Left colon (tissue), 2 donors: ENCODE measurements at regions not wholly inside any gene's neighbourhood (a gene's known extent, or its start where the extent isn't known, plus 50 kb on each side); places are given as distances from the start of the nearest gene placed in this dataset.
A peak's percentile ranks its signal among the peaks of the same experiment; 100 is the strongest.
"Not testable (repeated sequence)": the region's sequence is repeated elsewhere in the genome, so short reads cannot be mapped to it uniquely, and the experiment has no call there.

ENCODE experiments used
- ATAC-seq: fragments of 200-7000 bp; cut with Tn5 transposase; one replicate; pipeline ENCODE4 v1.9.1; 2020; ENCODE audit warnings: mild to moderate bottlenecking, moderate library complexity
- DNase-seq, 2 donors: peaks; one replicate each; pipeline ENCODE4 v3.0.0-alpha.2; 2020
- intact Hi-C, 2 donors: fragments of 100-400 bp; cut with DNase I in 1 of 2; cut with micrococcal nuclease in 1 of 2; formaldehyde crosslinking; loops; one replicate each; pipeline versions ENCODE4 v1.11.2 to v1.14.0; 2022; cut with DNase I, micrococcal nuclease
- donor health status: DM: no; HTN: no; CAD: no.
- donor health status: DM: yes; HTN: yes; CAD: no.

- intact Hi-C loops: no loop called here
- no peak for DNase-seq
- no peak for ATAC-seq
Measured at GRCh38 chr15:62505762-62506161, 340.7 kb upstream of the C2CD4B start.

DNA sequence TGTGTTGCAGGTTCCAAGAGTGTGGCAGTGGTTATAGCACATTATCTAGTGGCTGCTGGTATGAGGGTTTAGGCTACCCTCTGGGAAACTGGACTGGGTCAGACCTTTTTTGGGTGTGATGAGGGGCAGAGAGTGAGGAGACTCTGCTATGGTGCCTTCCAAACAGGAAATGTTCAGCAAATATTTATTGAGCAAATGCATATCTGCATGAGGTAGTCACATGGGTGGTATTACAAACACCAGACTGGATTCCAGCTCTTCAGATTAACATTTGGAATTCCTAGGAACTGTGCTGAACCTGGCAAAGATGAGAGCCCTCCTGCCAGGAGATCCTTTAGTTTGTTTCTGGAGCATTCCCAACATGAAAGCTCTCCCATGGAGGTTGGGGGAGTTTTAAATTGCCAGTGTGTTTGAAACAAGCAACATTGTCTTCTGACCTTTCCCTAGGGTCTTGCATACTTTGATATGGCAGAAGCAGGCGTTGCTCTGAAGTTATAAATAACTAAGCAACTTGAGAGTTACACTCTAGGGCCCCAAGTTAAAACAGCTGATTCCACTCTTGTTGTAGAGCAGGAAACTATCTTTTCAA is 341.2 kb upstream of the C2CD4B start:
- intact Hi-C loops: no loop called here
- DNase-seq (no peak), ATAC-seq (peak; percentile 46)

DNA sequence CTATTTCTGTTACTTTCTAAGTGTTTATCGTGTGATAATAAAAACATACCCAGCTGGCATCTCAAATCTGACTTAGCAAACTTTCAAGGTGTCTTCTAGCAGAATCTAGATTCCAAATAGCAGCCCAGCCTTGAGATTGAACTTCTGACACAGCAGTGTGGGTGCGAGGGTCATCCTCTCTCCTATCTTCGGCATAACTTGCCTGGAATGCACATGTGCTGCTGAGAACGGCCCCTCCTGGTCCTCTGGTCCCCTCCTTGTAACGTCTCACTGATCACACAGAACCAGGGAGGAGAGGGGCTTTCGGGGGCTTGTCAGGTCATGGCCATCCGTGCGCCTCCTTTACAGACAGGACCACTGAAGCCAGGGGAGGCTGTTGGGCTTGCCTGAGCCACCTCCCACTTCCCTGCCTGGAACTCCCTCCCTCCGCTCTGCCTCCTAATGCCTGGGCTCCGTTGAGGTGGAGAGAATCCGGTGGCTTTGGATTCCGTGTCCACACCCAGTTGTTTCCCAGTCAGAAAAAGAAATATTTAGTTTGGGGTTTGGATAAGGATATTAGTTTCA is 344.4 kb upstream of the C2CD4B start:
- intact Hi-C loops: no loop called here
- no peak for ATAC-seq
- no peak for DNase-seq

GRCh38 chr15:62510791-62511190 is 345.7 kb upstream of the C2CD4B start:
- ATAC-seq: no peak
- DNase-seq: no peak
- intact Hi-C loops: no loop called here

DNA sequence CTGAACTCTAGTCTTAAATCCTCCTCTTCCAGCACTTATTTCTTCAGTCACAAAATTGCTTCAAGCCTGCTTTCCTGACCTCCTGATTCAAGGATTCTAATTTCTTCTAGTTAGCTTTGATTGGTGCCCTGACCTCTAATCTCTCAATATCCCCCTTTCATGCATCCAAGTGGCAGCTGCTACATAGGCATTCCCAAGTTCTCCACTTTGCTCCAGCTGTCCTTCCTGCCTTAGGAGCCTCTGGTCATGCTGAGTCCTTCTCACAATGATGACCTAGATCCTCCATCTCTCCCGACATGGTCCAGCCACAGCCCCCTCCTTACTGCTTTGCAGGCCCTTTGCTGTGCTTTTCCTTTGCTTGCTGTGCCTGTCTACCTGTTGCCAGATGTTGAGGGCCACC is 347.8 kb upstream of the C2CD4B start:
- intact Hi-C loops: no loop called here
- no peak for ATAC-seq
- DNase-seq: no peak

DNA sequence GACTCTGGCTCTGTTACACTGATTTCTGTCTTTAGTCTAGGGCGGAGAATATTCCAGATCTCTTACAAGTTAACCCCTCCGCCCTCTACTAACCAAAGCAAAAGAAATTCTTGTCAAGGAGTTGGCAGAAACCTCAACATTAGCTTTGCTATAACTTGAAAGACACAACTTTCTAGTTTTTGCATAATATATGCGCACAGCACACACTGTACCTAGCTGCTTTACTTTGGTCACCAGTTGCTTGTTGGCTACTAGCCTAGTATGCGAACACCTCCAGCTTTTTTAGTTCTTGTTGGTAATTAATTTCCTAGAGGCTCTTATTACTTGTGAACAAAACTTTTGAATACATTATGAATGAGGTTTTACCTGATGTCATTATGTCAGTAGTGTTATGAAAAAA is 348.8 kb upstream of the C2CD4B start:
- DNase-seq (no peak), ATAC-seq (no peak)
- intact Hi-C loops: no loop called here

GRCh38 chr15:62515696-62516395 is 350.8 kb upstream of the C2CD4B start:
- intact Hi-C loops: no loop called here
- DNase-seq: no peak
- ATAC-seq: no peak

GRCh38 chr15:62517541-62517940 is 352.5 kb upstream of the C2CD4B start:
- ATAC-seq: no peak
- DNase-seq: no peak
- intact Hi-C loops: no loop called here

DNA sequence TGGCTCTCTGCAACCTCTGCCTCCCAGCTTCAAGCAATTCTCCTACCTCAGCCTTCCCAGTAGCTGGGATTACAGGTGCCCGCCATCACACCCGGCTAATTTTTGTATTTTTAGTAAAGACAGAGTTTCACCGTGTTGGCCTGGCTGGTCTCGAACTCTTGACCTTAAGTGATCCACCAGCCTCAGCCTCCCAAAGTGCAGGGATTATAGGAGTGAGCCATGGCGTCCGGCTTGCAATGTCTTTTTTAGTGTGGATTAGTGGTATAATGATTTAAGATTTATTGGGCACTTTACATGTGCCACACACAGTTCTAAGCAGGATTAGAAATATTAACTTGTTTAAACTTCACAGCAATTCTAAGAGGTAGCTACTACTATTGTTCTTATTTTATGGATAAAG is 353.6 kb upstream of the C2CD4B start:
- ATAC-seq, DNase-seq, intact Hi-C loops: not testable (repeated sequence)

- ATAC-seq (no peak), DNase-seq (no peak)
- intact Hi-C loops: no loop called here
Measured at GRCh38 chr15:62519900-62520299, 354.8 kb upstream of the C2CD4B start.

DNA sequence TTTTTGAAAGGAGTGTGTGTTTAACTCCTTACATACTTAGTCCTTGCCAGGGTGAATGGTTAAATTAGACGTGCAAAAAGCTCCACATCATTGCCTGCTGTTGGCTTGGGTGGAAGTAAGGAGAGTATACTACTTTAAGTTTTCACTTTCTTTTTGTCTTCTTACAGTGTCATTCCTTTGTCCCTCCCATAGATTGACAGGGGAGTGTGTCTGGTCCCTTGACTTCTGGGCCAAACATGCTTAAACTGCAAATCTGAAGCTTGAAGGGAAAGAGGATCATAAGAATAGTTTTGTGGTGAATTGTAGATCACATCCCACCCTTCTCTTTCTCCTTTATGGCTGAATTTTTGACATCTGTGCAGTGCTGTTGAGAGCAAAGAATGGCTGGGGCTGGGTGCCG is 355.8 kb upstream of the C2CD4B start:
- ATAC-seq: no peak
- DNase-seq: no peak

GRCh38 chr15:62521396-62521795 is 356.3 kb upstream of the C2CD4B start:
- intact Hi-C loops: no loop called here
- ATAC-seq (no peak), DNase-seq (no peak)

More for the DNA sequence above, 355.8 kb upstream of the C2CD4B start:
- intact Hi-C loops: no loop called here

DNA sequence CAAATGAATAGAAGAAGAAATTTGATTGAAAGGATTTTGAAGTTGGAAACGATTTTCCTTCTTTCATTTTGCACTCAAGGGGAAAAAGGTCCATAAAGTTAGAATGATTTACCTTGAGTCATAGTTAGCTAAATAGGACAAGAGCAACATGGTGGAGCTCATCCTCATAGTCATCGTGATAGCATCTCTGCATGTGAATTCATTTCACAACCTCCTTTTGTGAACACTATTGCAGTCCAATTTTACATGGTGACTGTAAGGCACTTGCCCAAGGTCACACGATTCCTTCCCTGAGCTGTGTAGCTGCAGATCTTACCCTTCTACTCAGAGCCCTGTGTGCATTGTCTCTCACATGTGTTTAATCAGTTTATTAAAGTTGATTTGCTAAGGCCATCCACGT is 359.8 kb upstream of the C2CD4B start:
- ATAC-seq: no peak
- intact Hi-C loops: no loop called here
- DNase-seq: no peak

GRCh38 chr15:62527387-62527786 is 362.3 kb upstream of the C2CD4B start:
- intact Hi-C loops: no loop called here
- ATAC-seq (no peak), DNase-seq (no peak)

- intact Hi-C loops: no loop called here
- DNase-seq (no peak), ATAC-seq (no peak)
Measured at GRCh38 chr15:62528505-62528904, 363.4 kb upstream of the C2CD4B start.

GRCh38 chr15:62532367-62532766 is 367.3 kb upstream of the C2CD4B start:
- DNase-seq: no peak
- ATAC-seq: no peak
- intact Hi-C loops: no loop called here

DNA sequence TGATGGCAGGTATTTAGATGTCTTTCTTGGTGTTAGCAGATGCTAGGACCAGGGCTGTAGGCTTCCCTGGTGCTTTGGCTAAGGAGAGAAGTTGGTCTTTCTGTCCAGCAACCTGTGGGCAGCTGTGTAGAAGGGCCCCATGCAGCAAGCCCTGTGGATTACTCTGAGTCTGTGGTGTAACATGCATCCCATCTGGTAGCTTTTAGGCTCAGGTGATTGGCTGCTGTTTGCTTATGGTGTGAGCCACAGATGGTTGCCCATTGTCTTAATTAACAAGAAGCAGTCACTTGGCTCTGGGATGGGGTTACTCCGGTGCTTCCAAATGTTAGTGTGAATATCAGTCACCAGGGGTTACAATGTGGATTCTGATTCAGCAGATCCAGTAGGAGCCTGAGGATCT is 368.6 kb upstream of the C2CD4B start:
- intact Hi-C loops: no loop called here
- ATAC-seq (no peak), DNase-seq (no peak)

GRCh38 chr15:62534996-62535395 is 369.9 kb upstream of the C2CD4B start:
- DNase-seq (no peak), ATAC-seq (no peak)
- intact Hi-C loops: no loop called here

- DNase-seq (peak in 1 of 2 donors; percentile 14), ATAC-seq (peak; percentile 89)
- intact Hi-C loops: no loop called here
Measured at GRCh38 chr15:62539236-62539635, 374.2 kb upstream of the C2CD4B start.

DNA sequence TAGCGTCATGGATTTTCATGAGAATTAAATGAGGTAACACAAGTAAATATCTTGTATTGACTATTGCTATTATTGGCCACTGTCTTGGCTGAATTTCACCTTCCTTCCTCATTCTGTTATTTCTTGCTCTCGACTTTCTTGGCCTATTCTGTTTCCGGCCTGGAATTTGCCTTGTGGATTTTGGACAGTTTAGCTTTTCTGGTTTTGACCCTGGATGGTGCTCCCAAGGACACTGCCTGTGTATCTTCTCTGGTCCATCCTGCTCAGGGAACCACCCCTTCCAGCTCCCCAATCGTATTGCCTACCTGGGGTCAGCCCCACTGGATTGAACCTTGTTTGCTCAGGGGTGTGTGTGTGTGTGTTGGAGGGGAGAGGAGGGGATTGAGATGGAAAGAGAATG is 376.2 kb upstream of the C2CD4B start:
- DNase-seq: no peak
- ATAC-seq: no peak
- intact Hi-C loops: no loop called here

DNA sequence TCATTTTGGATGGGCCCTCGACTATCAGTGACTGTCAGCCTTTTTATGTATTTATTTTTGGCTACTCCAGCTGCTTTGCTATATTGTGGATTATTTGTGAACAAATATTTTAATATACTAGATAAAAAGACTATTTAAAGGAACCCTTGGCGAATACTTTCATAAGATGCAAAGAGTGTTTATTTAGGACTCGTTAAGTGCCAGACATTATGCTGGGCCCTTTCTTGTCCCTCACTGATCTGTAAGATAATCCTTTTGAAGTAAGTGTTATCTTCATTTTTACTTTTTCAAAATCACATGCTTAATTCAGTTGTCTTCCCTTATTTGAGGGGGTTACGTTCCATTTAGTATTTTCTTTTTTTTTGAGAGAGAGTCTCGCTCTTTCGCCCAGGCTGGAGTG is 376.8 kb upstream of the C2CD4B start:
- intact Hi-C loops: no loop called here
- ATAC-seq: no peak

More for the DNA sequence above, 376.8 kb upstream of the C2CD4B start:
- DNase-seq: no peak
